ENCODE measurements at regions not wholly inside any gene's neighbourhood (a gene's known extent, or its start where the extent isn't known, plus 50 kb on each side); places are given as distances from the start of the nearest gene placed in this dataset.
"Not testable (repeated sequence)": the region's sequence is repeated elsewhere in the genome, so short reads cannot be mapped to it uniquely, and the experiment has no call there.

- H3K27me3 ChIP-seq (ENCODE audit: control insufficient read depth in 1 of 2, insufficient read depth in 2 of 2, low read length in 2 of 2); H3K36me3 ChIP-seq (ENCODE audit: control insufficient read depth in 1 of 2, insufficient read depth in 2 of 2, low read length in 2 of 2); H3K27ac ChIP-seq (ENCODE audit: low read depth, low read length); H3K4me1 ChIP-seq (ENCODE audit: control insufficient read depth in 1 of 2, insufficient read depth in 2 of 2, low read length in 2 of 2); H3K4me3 ChIP-seq (ENCODE audit: low read depth in 1 of 2, low read length in 2 of 2); H3K9ac ChIP-seq (ENCODE audit: low read depth in 1 of 2, low read length in 2 of 2); H3K9me3 ChIP-seq (ENCODE audit: control insufficient read depth in 1 of 2, low read length in 2 of 2): not testable (repeated sequence)
These were observed 120.5 kb downstream of the GOLGA6L22 start for GRCh38 chr15:22579213-22579612.

GRCh38 chr15:22587391-22587790, 128.7 kb downstream of the GOLGA6L22 start:
- not testable (repeated sequence) for H3K9me3 ChIP-seq (ENCODE audit: control insufficient read depth in 1 of 2, low read length in 2 of 2); H3K9ac ChIP-seq (ENCODE audit: low read depth in 1 of 2, low read length in 2 of 2); H3K4me1 ChIP-seq (ENCODE audit: control insufficient read depth in 1 of 2, insufficient read depth in 2 of 2, low read length in 2 of 2); H3K27ac ChIP-seq (ENCODE audit: low read depth, low read length); H3K4me3 ChIP-seq (ENCODE audit: low read depth in 1 of 2, low read length in 2 of 2); H3K27me3 ChIP-seq (ENCODE audit: control insufficient read depth in 1 of 2, insufficient read depth in 2 of 2, low read length in 2 of 2); H3K36me3 ChIP-seq (ENCODE audit: control insufficient read depth in 1 of 2, insufficient read depth in 2 of 2, low read length in 2 of 2)

DNA sequence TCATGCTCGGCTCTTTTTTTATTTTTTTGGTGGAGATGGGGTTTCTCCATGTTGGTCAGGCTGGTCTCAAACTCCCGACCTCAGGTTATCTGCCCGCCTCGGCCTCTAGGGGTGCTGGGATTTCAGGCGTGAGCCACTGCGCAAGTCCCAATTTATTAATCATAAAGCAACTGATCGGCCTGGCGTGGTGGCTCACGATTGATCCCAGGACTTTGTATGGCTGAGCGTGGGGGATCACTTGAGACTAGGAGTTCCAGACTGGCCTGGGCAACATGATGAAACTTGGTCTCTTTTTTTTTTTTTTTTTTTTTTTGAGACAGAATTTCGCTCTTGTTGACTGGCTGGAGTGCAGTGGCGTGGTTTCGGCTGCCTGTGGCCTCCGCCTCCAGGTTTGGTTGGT, 139.8 kb downstream of the GOLGA6L22 start:
- not testable (repeated sequence) for H3K9ac ChIP-seq (ENCODE audit: low read depth in 1 of 2, low read length in 2 of 2); H3K36me3 ChIP-seq (ENCODE audit: control insufficient read depth in 1 of 2, insufficient read depth in 2 of 2, low read length in 2 of 2); H3K27ac ChIP-seq (ENCODE audit: low read depth, low read length); H3K9me3 ChIP-seq (ENCODE audit: control insufficient read depth in 1 of 2, low read length in 2 of 2); H3K4me1 ChIP-seq (ENCODE audit: control insufficient read depth in 1 of 2, insufficient read depth in 2 of 2, low read length in 2 of 2); H3K4me3 ChIP-seq (ENCODE audit: low read depth in 1 of 2, low read length in 2 of 2); H3K27me3 ChIP-seq (ENCODE audit: control insufficient read depth in 1 of 2, insufficient read depth in 2 of 2, low read length in 2 of 2)

DNA sequence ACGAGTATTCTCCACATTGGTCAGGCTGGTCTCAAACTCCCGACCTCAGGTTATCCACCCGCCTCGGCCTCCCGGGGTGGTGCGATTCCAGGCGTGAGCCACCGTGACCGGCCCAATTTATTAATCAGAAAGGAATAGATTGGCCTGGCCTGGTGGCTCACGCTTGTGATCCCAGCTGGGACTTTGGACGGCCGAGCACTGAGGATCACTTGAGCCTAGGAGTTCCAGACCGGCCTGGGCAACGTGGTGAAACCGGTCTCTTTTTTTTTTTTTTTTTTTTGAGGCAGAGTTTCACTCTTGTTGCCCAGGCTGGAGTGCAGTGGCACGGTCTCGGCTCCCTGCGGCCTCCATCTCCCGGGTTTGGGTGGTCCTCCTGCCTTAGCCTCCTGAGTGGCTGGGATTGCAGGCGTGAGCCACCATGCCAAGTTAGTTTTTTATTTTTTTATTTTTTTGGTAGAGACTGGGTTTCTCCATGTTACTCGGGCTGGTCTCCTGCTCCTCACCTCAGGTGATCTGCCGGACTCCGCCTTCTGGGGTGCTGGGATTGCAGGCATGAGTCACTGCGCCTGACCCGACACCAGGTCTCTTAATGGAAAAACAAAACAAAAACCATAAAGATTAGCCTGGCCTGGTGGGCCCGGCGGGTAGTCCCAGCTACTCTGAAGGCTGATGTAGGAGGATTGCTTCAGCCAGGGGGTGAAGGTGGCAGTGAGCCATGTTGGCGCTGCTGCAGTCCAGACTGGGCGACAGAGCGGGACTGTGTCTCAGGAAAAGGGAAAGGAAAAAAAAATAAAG, 141.0 kb downstream of the GOLGA6L22 start:
- H3K27ac ChIP-seq (ENCODE audit: low read depth, low read length); H3K27me3 ChIP-seq (ENCODE audit: control insufficient read depth in 1 of 2, insufficient read depth in 2 of 2, low read length in 2 of 2); H3K9ac ChIP-seq (ENCODE audit: low read depth in 1 of 2, low read length in 2 of 2): not testable (repeated sequence)

GRCh38 chr15:22616976-22617375, 158.3 kb downstream of the GOLGA6L22 start:
- H3K9ac ChIP-seq (ENCODE audit: low read depth in 1 of 2, low read length in 2 of 2); H3K27ac ChIP-seq (ENCODE audit: low read depth, low read length); H3K9me3 ChIP-seq (ENCODE audit: control insufficient read depth in 1 of 2, low read length in 2 of 2); H3K4me1 ChIP-seq (ENCODE audit: control insufficient read depth in 1 of 2, insufficient read depth in 2 of 2, low read length in 2 of 2); H3K4me3 ChIP-seq (ENCODE audit: low read depth in 1 of 2, low read length in 2 of 2); H3K36me3 ChIP-seq (ENCODE audit: control insufficient read depth in 1 of 2, insufficient read depth in 2 of 2, low read length in 2 of 2); H3K27me3 ChIP-seq (ENCODE audit: control insufficient read depth in 1 of 2, insufficient read depth in 2 of 2, low read length in 2 of 2): not testable (repeated sequence)

More for the DNA sequence above, 141.0 kb downstream of the GOLGA6L22 start:
- H3K4me1 ChIP-seq (ENCODE audit: control insufficient read depth in 1 of 2, insufficient read depth in 2 of 2, low read length in 2 of 2); H3K36me3 ChIP-seq (ENCODE audit: control insufficient read depth in 1 of 2, insufficient read depth in 2 of 2, low read length in 2 of 2); H3K9me3 ChIP-seq (ENCODE audit: control insufficient read depth in 1 of 2, low read length in 2 of 2); H3K4me3 ChIP-seq (ENCODE audit: low read depth in 1 of 2, low read length in 2 of 2): not testable (repeated sequence)

DNA sequence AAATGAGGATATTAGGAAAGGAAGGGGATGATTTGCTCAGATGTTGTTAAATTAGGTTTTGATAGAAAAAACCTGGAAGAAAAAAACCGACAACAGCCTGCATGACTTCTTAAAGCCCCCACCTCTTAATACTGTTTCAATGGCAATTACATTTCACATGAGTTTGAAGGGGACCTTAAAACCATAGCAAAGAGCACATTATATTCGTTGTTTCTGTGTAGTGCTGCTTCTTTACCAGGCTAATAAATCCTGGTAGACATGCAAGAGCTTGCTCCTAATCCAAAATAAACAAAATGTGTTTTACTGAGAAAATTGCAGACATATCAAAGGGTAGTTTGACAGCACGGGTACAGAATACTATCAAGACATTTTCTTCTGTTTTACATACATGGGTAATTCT, 154.7 kb upstream of the NIPA1 start:
- not testable (repeated sequence) for H3K9ac ChIP-seq (ENCODE audit: low read depth in 1 of 2, low read length in 2 of 2); H3K4me3 ChIP-seq (ENCODE audit: low read depth in 1 of 2, low read length in 2 of 2); H3K36me3 ChIP-seq (ENCODE audit: control insufficient read depth in 1 of 2, insufficient read depth in 2 of 2, low read length in 2 of 2); H3K9me3 ChIP-seq (ENCODE audit: control insufficient read depth in 1 of 2, low read length in 2 of 2); H3K27me3 ChIP-seq (ENCODE audit: control insufficient read depth in 1 of 2, insufficient read depth in 2 of 2, low read length in 2 of 2); H3K27ac ChIP-seq (ENCODE audit: low read depth, low read length); H3K4me1 ChIP-seq (ENCODE audit: control insufficient read depth in 1 of 2, insufficient read depth in 2 of 2, low read length in 2 of 2)

DNA sequence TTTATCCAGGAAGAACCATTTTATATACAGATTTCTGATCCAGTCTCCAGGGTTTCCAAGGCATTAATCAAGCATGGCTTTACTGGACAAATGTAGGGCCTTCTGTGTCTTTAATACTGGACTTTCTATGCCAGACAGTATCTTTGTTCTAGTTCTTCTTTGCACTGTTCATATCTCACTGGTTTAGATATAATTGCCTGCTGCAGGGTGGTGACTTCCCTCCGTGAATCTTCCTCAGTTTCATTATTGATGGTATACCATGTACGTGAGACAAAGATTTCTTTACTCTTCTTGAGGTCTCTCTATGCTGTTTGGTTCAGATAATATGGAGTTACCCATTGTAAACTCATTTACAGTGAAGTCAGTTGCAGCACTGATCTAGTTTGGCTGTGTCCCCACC, 146.5 kb upstream of the NIPA1 start:
- not testable (repeated sequence) for H3K27ac ChIP-seq (ENCODE audit: low read depth, low read length); H3K36me3 ChIP-seq (ENCODE audit: control insufficient read depth in 1 of 2, insufficient read depth in 2 of 2, low read length in 2 of 2); H3K9ac ChIP-seq (ENCODE audit: low read depth in 1 of 2, low read length in 2 of 2)

DNA sequence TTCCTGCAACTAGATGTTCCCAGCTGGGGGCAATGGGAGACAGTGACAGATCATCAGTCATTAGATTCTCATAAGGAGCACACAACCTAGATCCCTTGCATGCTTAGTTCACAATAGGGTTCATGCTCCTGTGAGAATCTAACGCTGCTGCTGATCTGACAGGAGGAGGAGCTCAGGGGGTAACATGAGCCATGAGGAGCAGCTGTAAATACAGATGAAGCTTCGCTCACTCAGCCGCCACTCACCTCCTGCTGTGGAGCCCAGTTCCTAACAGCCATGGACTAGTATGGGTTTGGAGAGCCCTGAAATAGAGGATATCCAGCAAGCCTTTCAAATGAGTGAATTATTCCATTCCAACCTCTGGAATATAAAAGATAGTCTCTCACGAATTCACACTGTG, 137.0 kb upstream of the NIPA1 start:
- H3K4me1 ChIP-seq (ENCODE audit: control insufficient read depth in 1 of 2, insufficient read depth in 2 of 2, low read length in 2 of 2); H3K27me3 ChIP-seq (ENCODE audit: control insufficient read depth in 1 of 2, insufficient read depth in 2 of 2, low read length in 2 of 2); H3K4me3 ChIP-seq (ENCODE audit: low read depth in 1 of 2, low read length in 2 of 2); H3K9me3 ChIP-seq (ENCODE audit: control insufficient read depth in 1 of 2, low read length in 2 of 2); H3K27ac ChIP-seq (ENCODE audit: low read depth, low read length); H3K36me3 ChIP-seq (ENCODE audit: control insufficient read depth in 1 of 2, insufficient read depth in 2 of 2, low read length in 2 of 2); H3K9ac ChIP-seq (ENCODE audit: low read depth in 1 of 2, low read length in 2 of 2): not testable (repeated sequence)

More for the DNA sequence above, 146.5 kb upstream of the NIPA1 start:
- not testable (repeated sequence) for H3K27me3 ChIP-seq (ENCODE audit: control insufficient read depth in 1 of 2, insufficient read depth in 2 of 2, low read length in 2 of 2); H3K4me1 ChIP-seq (ENCODE audit: control insufficient read depth in 1 of 2, insufficient read depth in 2 of 2, low read length in 2 of 2); H3K9me3 ChIP-seq (ENCODE audit: control insufficient read depth in 1 of 2, low read length in 2 of 2); H3K4me3 ChIP-seq (ENCODE audit: low read depth in 1 of 2, low read length in 2 of 2)

DNA sequence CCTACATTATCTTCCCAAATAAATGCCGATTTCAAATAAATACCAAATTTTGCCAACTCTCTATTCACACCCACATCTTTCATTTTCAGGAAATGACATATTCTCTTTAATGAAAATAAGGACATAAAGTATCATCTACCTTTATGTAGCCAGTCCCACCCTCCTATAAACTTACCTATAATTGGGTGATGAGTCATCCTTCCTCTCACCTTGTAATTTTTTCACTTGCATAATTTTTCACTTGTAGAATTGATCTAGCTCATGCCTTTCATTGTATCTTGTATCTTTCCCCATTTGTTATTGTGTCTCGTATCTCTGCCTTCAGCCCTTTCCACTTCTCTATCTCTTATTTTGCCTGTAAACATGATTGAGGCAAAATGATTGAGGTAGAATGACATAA, 135.3 kb upstream of the NIPA1 start:
- not testable (repeated sequence) for H3K36me3 ChIP-seq (ENCODE audit: control insufficient read depth in 1 of 2, insufficient read depth in 2 of 2, low read length in 2 of 2); H3K9ac ChIP-seq (ENCODE audit: low read depth in 1 of 2, low read length in 2 of 2); H3K4me3 ChIP-seq (ENCODE audit: low read depth in 1 of 2, low read length in 2 of 2); H3K27ac ChIP-seq (ENCODE audit: low read depth, low read length); H3K4me1 ChIP-seq (ENCODE audit: control insufficient read depth in 1 of 2, insufficient read depth in 2 of 2, low read length in 2 of 2); H3K9me3 ChIP-seq (ENCODE audit: control insufficient read depth in 1 of 2, low read length in 2 of 2); H3K27me3 ChIP-seq (ENCODE audit: control insufficient read depth in 1 of 2, insufficient read depth in 2 of 2, low read length in 2 of 2)

DNA sequence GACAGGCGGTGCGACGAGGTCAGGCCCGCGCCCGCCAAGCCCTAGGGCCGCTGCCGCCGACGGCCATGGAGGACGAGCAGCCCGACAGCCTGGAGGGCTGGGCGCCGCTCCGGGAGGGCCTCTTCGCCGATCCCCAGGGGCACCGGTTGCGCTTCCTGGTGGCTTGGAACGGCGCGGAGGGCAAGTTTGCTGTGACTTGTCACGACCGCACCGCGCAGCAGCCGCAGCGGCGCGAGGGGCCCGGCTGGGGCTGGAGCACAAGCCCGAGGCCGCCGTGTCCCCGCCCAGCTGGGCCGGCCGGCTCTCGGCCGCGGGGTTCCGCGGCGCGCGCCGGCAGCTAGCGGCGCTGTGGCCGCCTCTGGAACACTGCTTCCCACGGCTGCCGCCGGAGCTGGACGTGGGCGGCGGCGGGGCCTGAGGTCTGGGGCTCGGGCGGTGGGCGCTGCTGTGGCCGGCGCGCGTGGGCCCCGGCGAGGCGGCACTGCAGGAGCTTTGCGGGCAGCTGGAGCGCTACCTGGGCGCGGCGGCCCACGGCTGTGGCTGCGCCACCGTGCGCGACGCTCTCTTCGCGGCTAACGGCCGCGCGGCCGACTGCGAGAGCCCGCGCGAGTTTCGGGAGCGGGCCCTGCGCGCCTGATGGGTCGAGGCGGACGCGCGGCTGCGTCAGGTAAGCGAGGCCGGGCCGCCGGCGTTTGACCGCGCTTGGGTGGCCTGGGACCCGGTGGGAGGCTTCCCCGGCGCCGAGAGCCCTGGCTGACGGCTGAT, 122.0 kb upstream of the NIPA1 start:
- H3K9ac ChIP-seq (ENCODE audit: low read depth in 1 of 2, low read length in 2 of 2) = not testable (repeated sequence)

More for the DNA sequence above, 122.0 kb upstream of the NIPA1 start:
- peak overlapping the region in 1 of 2 donors; percentile 16 for H3K4me3 ChIP-seq (ENCODE audit: low read depth in 1 of 2, low read length in 2 of 2)
- H3K9me3 ChIP-seq (ENCODE audit: control insufficient read depth in 1 of 2, low read length in 2 of 2); H3K36me3 ChIP-seq (ENCODE audit: control insufficient read depth in 1 of 2, insufficient read depth in 2 of 2, low read length in 2 of 2); H3K27me3 ChIP-seq (ENCODE audit: control insufficient read depth in 1 of 2, insufficient read depth in 2 of 2, low read length in 2 of 2); H3K4me1 ChIP-seq (ENCODE audit: control insufficient read depth in 1 of 2, insufficient read depth in 2 of 2, low read length in 2 of 2): not testable (repeated sequence)
- H3K27ac ChIP-seq (ENCODE audit: low read depth, low read length) = peak overlapping the region; percentile 20

Measured in duodenal mucosa (tissue), 2 donors.